Keratinocyte (primary cell): ENCODE measurements at regions not wholly inside any gene's neighbourhood (a gene's known extent, or its start where the extent isn't known, plus 50 kb on each side); places are given as distances from the start of the nearest gene placed in this dataset.

Experiments
- DNase-seq: peaks from one replicate; pipeline ENCODE4 v3.0.0-alpha.2; 2011; ENCODE audit warnings: low read depth, missing footprints, low spot score
- FAIRE-seq: peaks from 2 replicates; lab custom pipeline; 2011; peaks lifted over from hg19 to GRCh38; lab: Jason Lieb, UNC
- H2AFZ ChIP-seq: 2 replicates; pipeline ENCODE4 v1.6.0; 2012; ENCODE audit warnings: low read length, control low read depth, inconsistent platforms; ENCODE audit not compliant: control insufficient read depth
- H3K27ac ChIP-seq: 2 replicates; pipeline ENCODE4 v1.5.1; 2011; ENCODE audit warnings: low read length; ENCODE audit not compliant: control insufficient read depth, insufficient read depth
- H3K27me3 ChIP-seq: 3 replicates; pipeline ENCODE4 v1.6.0; 2011; ENCODE audit warnings: low read length; ENCODE audit not compliant: control insufficient read depth, insufficient read depth; ENCODE audit errors: extremely low read depth
- H3K36me3 ChIP-seq, 2 experiments: 2 replicates in 1 of 2; 3 replicates in 1 of 2; pipeline ENCODE4 v1.5.1; 2011; ENCODE audit warnings: low read length in 2 of 2, mild to moderate bottlenecking in 1 of 2; ENCODE audit not compliant: control insufficient read depth in 2 of 2, insufficient read depth in 2 of 2; ENCODE audit errors: extremely low read depth in 1 of 2
- H3K4me1 ChIP-seq: 3 replicates; pipeline ENCODE4 v1.5.1; 2011; ENCODE audit warnings: low read length; ENCODE audit not compliant: control insufficient read depth, insufficient read depth; ENCODE audit errors: extremely low read depth
- H3K4me2 ChIP-seq: 3 replicates; pipeline ENCODE4 v1.6.0; 2011; ENCODE audit warnings: low read depth, low read length; ENCODE audit not compliant: control insufficient read depth, insufficient read depth; ENCODE audit errors: extremely low read depth
- H3K4me3 ChIP-seq, 3 experiments: fragments of 200-600 bp in 1 of 3; sonication (generic) in 1 of 3; 2 replicates in 2 of 3; 3 replicates in 1 of 3; pipeline ENCODE4 v1.5.1; 2011 to 2016; ENCODE audit warnings: low read length in 3 of 3, mild to moderate bottlenecking in 3 of 3, control low read depth in 2 of 3, inconsistent platforms in 1 of 3, low read depth in 1 of 3, mixed read lengths in 1 of 3, mixed run types in 1 of 3, moderate library complexity in 1 of 3; ENCODE audit not compliant: control insufficient read depth in 2 of 3, insufficient read depth in 2 of 3; ENCODE audit errors: extremely low read depth in 1 of 3
- H3K79me2 ChIP-seq: 2 replicates; pipeline ENCODE4 v1.6.0; 2012; ENCODE audit warnings: low read length; ENCODE audit not compliant: control insufficient read depth, insufficient read depth
- H3K9ac ChIP-seq: 3 replicates; pipeline ENCODE4 v1.6.0; 2011; ENCODE audit warnings: low read length; ENCODE audit not compliant: control insufficient read depth, insufficient read depth; ENCODE audit errors: extremely low read depth
- H3K9me1 ChIP-seq: 3 replicates; pipeline ENCODE4 v1.6.0; 2011; ENCODE audit warnings: low read length; ENCODE audit not compliant: control insufficient read depth, insufficient read depth; ENCODE audit errors: extremely low read depth
- H3K9me3 ChIP-seq: 2 replicates; pipeline ENCODE4 v1.5.1; 2012; ENCODE audit warnings: low read depth, low read length; ENCODE audit not compliant: control insufficient read depth
- H4K20me1 ChIP-seq: 3 replicates; pipeline ENCODE4 v1.6.0; 2011; ENCODE audit warnings: low read length; ENCODE audit not compliant: control insufficient read depth, insufficient read depth; ENCODE audit errors: extremely low read depth
- EZH2 ChIP-seq: IDR thresholded peaks from one replicate; pipeline ENCODE4 v1.6.1; 2012; ENCODE audit warnings: inconsistent platforms, mild to moderate bottlenecking, low read length, moderate library complexity
- dilution Hi-C: fragments of 300-500 bp; cut with MboI; formaldehyde crosslinking; loops from one replicate; pipeline ENCODE4 v1.7.0; 2020; ENCODE audit warnings: low sequenced_read_pairs; ENCODE audit not compliant: extremely low pct_ligation_motif_present
- TF ChIP-seq, protein P1 (sequence below), 3 experiments: IDR thresholded peaks in 1 of 3; conservative IDR thresholded peaks in 1 of 3; optimal IDR thresholded peaks in 1 of 3; 2 replicates in 2 of 3; 3 replicates in 1 of 3; pipeline versions ENCODE3 to v1.5.1; 2011; ENCODE audit warnings: low read length in 3 of 3, mild to moderate bottlenecking in 3 of 3, moderate library complexity in 2 of 3, control low read depth in 1 of 3, inconsistent platforms in 1 of 3; ENCODE audit not compliant: insufficient read depth in 2 of 3; ENCODE audit errors: extremely low read depth in 1 of 3

DNA sequence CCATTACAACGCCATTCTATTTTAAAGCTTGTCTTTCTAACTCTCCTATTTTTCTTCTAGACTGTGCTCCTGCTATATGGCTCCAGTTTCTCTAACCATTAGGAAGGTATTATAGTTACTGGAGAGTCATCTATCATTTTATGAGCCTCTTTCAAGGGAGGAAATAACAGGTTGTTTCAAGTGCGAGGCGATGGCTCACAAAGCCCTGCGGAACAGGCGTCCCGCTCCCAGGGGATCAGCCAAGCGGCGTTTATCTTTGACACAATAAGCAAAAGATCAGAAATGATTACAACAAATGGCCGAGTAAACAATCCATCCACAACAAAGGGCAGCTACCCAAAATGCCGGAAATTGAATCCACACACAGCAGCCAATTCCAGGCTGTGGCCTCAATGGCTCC lies 249.5 kb upstream of the POU3F1 start:
- TF ChIP-seq, protein P1, sequence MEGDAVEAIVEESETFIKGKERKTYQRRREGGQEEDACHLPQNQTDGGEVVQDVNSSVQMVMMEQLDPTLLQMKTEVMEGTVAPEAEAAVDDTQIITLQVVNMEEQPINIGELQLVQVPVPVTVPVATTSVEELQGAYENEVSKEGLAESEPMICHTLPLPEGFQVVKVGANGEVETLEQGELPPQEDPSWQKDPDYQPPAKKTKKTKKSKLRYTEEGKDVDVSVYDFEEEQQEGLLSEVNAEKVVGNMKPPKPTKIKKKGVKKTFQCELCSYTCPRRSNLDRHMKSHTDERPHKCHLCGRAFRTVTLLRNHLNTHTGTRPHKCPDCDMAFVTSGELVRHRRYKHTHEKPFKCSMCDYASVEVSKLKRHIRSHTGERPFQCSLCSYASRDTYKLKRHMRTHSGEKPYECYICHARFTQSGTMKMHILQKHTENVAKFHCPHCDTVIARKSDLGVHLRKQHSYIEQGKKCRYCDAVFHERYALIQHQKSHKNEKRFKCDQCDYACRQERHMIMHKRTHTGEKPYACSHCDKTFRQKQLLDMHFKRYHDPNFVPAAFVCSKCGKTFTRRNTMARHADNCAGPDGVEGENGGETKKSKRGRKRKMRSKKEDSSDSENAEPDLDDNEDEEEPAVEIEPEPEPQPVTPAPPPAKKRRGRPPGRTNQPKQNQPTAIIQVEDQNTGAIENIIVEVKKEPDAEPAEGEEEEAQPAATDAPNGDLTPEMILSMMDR (optimal IDR thresholded peaks at IDR 0.05 in 1 of 3, IDR thresholded peaks at IDR 0.05 in 1 of 3, conservative IDR thresholded peaks at IDR 0.05 in 1 of 3; ENCODE audit: extremely low read depth in 1 of 3, insufficient read depth in 2 of 3, low read length in 3 of 3): no peak
- no peak for TF ChIP-seq EZH2
- FAIRE-seq (no peak), DNase-seq (no peak)
- Histone ChIP-seq H3K4me1 (no peaks in the 10 kb centered on the region), H3K27ac (no peak overlapping the region), H3K4me2 (no peak overlapping the region), H3K79me2 (no peaks in the 10 kb centered on the region), H3K4me3 (no peak overlapping the region), H4K20me1 (no peaks in the 10 kb centered on the region), H3K9ac (no peak overlapping the region), H3K9me1 (no peaks in the 10 kb centered on the region), H3K36me3 (no peaks in the 10 kb centered on the region), H2AFZ (no peak overlapping the region), H3K9me3 (no peaks in the 10 kb centered on the region), H3K27me3 (no peaks in the 10 kb centered on the region)
- dilution Hi-C loops: no loop called here

DNA sequence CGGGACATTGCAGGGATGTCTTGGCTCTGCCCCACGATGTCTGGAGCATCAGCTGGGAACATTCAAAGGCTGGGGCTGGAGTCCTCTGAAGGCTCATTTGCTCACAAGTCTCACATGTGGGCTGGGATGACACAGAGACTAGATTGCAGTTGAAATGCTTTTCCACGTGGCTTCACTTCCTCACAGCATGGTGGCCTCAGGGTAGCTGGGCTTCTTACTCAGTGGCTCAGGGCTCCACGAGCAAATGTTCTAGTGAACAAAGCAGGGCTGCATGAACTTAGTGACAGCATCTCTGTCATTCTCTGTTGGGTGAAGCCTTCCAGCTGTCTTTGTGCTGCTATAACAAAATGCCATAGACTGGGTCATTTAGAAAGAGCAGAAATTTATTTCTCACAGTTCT lies 247.0 kb upstream of the POU3F1 start:
- dilution Hi-C loops: no loop called here
- Histone ChIP-seq H3K4me2 (no peak overlapping the region), H3K79me2 (no peaks in the 10 kb centered on the region), H3K4me1 (no peaks in the 10 kb centered on the region), H3K27me3 (no peaks in the 10 kb centered on the region), H3K9me1 (no peaks in the 10 kb centered on the region), H4K20me1 (no peaks in the 10 kb centered on the region), H3K36me3 (no peaks in the 10 kb centered on the region), H3K9me3 (no peaks in the 10 kb centered on the region), H3K9ac (no peak overlapping the region), H3K4me3 (no peak overlapping the region), H2AFZ (no peak overlapping the region), H3K27ac (no peak overlapping the region)
- FAIRE-seq (no peak), DNase-seq (no peak)
- TF ChIP-seq, protein P1 (optimal IDR thresholded peaks at IDR 0.05 in 1 of 3, IDR thresholded peaks at IDR 0.05 in 1 of 3, conservative IDR thresholded peaks at IDR 0.05 in 1 of 3; ENCODE audit: extremely low read depth in 1 of 3, insufficient read depth in 2 of 3, low read length in 3 of 3): no peak
- TF ChIP-seq EZH2: no peak
